Cerebellar nuclear complex (tissue), 1 donor: ENCODE measurements at regions not wholly inside any gene's neighbourhood (a gene's known extent, or its start where the extent isn't known, plus 50 kb on each side); places are given as distances from the start of the nearest gene placed in this dataset.

ENCODE experiments used
- DNase-seq, 2 experiments: peaks; one replicate each; lab custom pipeline; 2025; lab: John Stamatoyannopoulos, UW

- DNase-seq: no peak
Measured at GRCh38 chr11:95388086-95388485, 157.1 kb upstream of the SESN3 start.

GRCh38 chr11:95387325-95387724 lies 156.3 kb upstream of the SESN3 start:
- DNase-seq: no peak

- DNase-seq: no peak
Measured at GRCh38 chr11:95385577-95385976, 154.6 kb upstream of the SESN3 start.

- no peak for DNase-seq
Measured at GRCh38 chr11:95379479-95379878, 148.5 kb upstream of the SESN3 start.

GRCh38 chr11:95378789-95379188 lies 147.8 kb upstream of the SESN3 start:
- no peak for DNase-seq

GRCh38 chr11:95378111-95378510 lies 147.1 kb upstream of the SESN3 start:
- DNase-seq: no peak

GRCh38 chr11:95375886-95376285 lies 144.9 kb upstream of the SESN3 start:
- no peak for DNase-seq

- DNase-seq: no peak
Measured at GRCh38 chr11:95375451-95375850, 144.4 kb upstream of the SESN3 start.

GRCh38 chr11:95374105-95374504 lies 143.1 kb upstream of the SESN3 start:
- DNase-seq: no peak

GRCh38 chr11:95373241-95373640 lies 142.2 kb upstream of the SESN3 start:
- no peak for DNase-seq

- DNase-seq: no peak
Measured at GRCh38 chr11:95372097-95372656, 141.2 kb upstream of the SESN3 start.

GRCh38 chr11:95371153-95371552 lies 140.2 kb upstream of the SESN3 start:
- no peak for DNase-seq

- no peak for DNase-seq
Measured at GRCh38 chr11:95367726-95368125, 136.7 kb upstream of the SESN3 start.

GRCh38 chr11:95365348-95365747 lies 134.3 kb upstream of the SESN3 start:
- DNase-seq: no peak

GRCh38 chr11:95364324-95365295 lies 133.6 kb upstream of the SESN3 start:
- no peak for DNase-seq

- no peak for DNase-seq
Measured at GRCh38 chr11:95363708-95364107, 132.7 kb upstream of the SESN3 start.

GRCh38 chr11:95363164-95363563 lies 132.2 kb upstream of the SESN3 start:
- no peak for DNase-seq

- no peak for DNase-seq
Measured at GRCh38 chr11:95361180-95361579, 130.2 kb upstream of the SESN3 start.

- DNase-seq: no peak
Measured at GRCh38 chr11:95360377-95361075, 129.5 kb upstream of the SESN3 start.

GRCh38 chr11:95359756-95360155 lies 128.8 kb upstream of the SESN3 start:
- DNase-seq: no peak

GRCh38 chr11:95359341-95359663 lies 128.3 kb upstream of the SESN3 start:
- DNase-seq: no peak

- no peak for DNase-seq
Measured at GRCh38 chr11:95358511-95359340, 127.7 kb upstream of the SESN3 start.
